ENCODE measurements at regions not wholly inside any gene's neighbourhood (a gene's known extent, or its start where the extent isn't known, plus 50 kb on each side); places are given as distances from the start of the nearest gene placed in this dataset.

DNA sequence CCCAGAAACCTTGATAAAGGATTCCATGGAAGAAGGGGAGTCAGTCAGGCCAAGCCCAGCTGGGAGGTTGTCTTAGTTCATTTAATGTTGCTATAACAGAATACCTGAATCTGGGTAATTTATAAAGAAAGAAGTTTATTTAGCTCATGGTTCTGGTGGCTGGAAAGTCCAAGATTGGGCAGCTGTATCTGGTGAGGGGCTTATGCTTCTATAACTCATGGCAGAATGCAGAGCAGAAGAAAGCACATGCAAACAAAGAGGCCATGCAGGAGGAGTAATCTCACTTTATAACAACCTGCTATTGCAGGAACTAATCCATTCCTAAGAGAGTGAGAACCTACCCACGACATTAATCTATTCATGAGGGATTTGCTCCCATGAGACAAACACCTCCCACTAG lies 54.2 kb upstream of the ANKRD1 start:
- no peak for DNase-seq (ENCODE audit: low spot score)

DNA sequence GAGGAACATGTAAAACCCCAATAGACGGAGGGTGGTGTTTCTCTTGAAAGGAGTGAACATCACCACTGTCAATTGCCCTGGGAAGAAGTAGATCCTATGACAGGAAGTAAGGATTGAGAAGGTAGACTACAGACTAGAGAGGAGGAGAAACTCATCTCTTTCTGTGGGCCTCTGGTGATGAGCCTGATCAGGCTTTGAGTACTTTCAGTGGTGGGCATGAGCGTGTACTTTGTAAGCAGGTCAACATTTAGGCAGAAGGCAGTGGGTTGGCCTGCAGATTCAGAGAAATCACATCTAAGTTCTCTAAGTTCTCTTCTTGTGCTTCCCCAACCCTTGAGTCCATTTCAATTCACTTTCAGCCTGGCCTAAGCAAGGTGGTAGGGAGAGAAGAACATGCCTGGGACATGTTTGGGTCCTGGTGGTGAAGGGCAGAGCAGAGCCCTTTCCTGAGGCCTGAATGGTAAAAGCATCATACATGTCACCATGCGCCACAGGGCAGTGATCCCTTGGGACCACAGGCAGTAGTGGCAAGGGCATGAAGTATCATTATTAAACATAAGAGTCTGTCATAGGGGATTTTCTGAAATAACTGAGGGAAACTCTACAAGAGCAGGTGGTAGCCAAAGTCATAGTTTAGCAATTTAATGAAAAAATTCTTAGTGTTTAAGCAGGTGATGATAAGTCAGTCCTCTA lies 56.4 kb upstream of the ANKRD1 start:
- DNase-seq (ENCODE audit: low spot score) = no peak

DNA sequence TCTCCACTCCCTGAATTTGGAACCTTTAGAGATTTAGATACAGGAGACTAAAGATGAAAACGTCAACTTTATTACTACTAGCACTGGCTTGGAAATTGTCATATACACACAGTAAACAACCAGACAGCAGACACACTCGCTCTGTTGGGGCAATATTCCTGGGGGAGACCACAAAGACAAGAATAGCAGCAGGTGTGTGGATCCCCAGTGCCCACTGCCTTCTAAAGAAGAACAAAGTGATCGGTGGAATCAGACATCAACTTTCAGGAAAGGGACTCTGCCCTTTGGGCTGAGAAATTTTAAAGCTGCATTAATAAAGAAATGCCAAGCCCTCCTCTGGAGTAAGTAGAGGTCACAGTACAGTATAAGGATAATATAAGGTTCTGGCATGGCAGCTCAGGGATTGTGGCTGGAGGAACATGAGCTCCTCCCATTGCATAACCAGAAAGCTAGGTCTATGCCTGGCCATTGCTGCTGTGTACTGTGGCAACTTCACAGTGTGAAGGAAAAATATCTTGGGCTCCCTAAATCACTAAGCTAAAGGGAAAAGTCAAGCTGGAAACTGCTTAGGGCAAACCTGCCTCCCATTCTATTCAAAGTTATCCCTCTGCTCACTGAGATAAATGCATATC lies 57.1 kb upstream of the ANKRD1 start:
- DNase-seq (ENCODE audit: low spot score) = no peak

DNA sequence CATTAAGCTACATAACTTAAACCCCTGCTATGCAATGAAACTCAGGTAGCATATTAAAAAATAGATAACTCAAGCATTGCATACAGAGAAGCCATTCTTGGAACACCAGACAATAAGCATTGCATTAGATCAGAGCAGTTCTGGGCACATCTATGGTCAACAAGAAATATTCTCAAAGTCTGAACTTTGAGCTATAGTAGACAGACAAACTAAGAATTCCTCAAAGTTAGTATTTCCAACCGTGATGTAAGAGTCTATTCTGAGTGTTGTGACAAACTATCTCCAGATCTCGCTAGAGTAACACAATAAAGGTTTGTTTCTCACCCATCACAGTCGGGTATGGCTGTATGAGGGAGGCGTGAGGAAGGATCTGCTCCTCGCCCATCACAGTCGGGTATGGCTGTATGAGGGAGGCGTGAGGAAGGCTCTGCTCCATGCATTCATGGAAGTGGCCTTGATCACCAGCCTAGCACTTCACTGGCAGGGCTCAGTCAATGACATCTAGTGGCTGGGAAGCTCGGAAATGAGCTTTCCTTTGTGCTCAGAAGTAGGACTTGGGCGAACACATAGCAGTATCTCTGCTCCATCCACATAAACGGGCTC lies 61.6 kb upstream of the ANKRD1 start:
- DNase-seq (ENCODE audit: low spot score) = no peak

DNA sequence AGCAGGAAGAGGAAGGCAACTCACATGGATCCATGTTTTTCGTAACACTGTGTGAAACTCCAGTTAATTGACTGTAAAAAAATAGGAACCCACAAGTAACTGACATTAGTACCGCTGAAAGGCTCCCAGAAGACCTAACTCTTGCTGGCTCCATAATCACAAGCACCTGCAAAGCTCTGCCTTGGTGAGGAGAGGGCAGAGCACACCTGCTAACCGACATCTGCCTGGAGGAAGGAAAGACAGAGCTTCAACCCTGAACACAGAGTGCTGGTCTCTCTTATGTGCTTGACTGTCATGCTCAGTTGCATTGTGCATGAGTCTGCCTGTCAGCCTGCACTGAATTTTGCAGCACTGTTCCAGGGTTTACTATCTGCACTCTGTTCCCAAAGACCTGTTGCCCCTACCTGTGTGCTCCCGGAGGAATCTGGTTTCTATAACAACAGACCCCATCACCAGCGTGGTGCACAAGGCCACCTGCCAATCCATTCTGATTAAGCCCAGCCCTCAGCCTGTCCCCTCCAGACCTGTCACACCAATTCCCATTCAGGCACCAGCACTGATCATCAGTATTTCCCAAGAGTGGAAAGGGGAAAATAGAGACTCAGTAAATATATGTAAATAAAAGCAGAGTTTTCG lies 63.1 kb upstream of the ANKRD1 start:
- DNase-seq (ENCODE audit: low spot score) = no peak

DNA sequence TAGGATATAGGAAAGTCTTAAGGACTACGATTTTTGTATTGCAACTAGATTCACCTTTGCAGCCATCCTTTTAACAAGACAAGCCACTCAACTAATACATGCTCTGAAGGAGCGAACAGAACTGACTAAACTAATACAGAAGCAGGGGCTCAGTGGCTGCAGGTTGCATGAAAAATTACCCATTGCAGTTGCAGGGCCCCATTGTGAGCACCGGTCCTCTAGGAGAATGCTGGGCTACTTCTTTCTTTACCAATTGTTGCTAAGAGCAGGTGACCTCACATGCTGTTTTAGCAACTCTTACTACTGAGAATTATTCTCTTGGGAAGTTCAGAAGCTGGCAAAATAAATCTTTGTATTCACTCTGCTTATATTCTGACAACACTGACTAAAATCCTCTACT lies 64.0 kb upstream of the ANKRD1 start:
- no peak for DNase-seq (ENCODE audit: low spot score)

DNA sequence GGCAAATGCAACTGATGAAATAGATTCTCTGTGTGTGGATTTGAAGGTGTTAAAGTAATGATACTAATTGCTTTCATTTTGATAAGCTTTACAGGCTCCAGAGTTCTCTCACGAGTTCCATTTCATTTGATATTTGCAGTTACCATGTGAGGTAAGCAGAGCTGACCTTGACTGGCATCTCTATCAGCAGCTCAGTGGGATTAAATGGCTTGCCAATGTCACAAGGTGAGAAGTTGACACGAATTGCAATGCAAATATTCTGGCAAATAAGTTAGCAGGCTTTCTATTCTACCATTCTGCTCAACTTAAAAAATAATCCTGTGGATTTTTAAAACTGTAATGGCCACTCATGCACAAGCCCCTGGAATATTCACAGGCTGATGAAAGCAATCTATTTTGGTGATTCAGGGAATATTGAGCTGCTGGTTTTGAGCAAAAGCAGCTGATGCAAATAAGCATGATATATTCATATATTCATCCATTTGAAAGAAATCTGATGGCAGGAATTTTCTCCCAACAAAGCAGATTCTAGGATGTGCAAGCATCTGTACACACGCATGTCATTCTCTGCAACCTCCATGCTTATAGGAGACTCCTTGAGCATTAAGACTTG lies 64.5 kb upstream of the ANKRD1 start:
- DNase-seq (ENCODE audit: low spot score) = no peak

DNA sequence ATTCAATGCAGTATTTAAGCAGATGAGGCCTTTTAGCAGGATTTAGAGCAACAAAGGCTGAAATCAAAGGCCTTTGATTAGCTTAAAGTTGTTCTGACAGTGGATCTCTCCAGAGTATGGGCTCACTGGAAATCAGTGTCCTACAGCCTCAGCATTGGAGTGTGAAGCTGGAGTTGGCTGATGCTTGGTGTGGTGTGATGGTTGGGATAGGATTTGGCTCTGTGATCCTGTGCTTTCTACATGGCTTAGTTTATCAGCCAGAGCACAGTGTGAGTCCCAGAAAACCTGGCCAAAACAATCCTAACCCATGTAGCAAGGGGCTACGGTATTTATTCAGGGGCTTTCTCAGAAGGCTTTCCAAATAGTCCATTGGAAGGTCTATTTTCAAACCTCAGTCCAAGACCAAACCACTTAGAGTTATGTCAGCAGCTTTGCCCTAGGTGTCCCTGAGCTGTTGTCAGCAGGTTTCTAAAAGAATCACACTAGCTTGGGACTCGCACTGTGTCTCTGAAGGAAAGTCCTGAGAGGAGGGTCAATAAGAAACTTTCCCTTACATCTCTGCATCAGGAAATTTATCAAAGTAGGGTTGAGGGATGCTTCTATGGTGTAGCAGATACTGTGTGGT lies 65.4 kb upstream of the ANKRD1 start:
- DNase-seq (ENCODE audit: low spot score) = no peak

DNA sequence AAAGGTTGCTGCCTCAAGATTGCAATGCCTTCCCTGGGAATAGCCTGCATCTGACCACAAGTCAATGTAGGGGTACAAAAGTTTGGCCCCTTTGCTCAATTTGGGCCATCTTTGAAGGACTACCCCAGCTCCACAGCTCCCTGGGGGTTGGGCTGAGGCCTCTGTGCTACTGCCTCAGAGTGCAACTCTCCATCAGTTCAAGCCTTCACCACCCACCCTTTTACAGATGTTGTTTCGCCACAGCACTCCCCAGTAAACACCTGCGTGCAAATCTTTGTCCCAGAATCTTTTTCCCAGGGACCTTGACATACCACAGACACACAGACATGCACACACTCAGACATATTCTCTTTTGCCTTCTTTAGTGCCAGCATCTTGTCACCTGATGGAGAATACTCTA lies 66.0 kb upstream of the ANKRD1 start:
- DNase-seq (ENCODE audit: low spot score) = no peak

DNA sequence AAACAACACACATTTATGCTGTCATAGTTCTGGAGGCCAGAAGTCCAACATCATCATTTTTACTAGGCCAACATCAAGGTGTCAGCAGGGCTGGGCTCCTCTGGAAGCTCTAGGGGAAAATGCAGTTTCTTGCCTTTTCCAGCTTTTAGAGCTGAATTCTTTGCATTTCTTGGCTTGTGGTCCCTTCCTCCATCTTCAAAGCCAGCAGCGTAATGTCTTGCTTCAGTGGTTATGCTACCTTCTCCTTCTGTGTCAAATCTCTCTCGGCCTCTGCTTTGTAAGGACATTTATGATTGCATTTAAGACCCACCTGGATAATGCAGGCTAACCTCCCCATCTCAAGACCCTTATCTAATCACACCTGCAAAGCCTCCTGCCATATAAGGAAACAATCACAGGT lies 66.5 kb upstream of the ANKRD1 start:
- no peak for DNase-seq (ENCODE audit: low spot score)

DNA sequence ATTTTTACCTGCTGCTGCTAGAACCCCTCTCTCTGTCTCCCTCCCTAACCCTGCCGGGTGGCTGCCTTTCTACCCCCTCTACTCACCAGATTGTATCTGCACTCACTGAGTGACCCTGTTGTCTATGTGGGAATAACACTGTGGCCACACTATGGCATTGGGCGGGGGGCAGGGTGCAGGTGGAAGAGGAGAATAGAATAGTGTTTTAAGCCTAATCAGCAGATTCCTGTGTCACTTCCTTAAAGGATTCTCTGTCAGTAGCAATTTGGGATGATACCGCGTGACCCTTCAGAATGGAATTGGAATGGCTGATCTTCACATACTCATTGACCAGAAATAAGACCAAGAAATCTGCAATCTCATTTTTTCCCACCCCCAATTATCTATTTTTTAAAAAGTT lies 67.1 kb upstream of the ANKRD1 start:
- DNase-seq (ENCODE audit: low spot score) = no peak

DNA sequence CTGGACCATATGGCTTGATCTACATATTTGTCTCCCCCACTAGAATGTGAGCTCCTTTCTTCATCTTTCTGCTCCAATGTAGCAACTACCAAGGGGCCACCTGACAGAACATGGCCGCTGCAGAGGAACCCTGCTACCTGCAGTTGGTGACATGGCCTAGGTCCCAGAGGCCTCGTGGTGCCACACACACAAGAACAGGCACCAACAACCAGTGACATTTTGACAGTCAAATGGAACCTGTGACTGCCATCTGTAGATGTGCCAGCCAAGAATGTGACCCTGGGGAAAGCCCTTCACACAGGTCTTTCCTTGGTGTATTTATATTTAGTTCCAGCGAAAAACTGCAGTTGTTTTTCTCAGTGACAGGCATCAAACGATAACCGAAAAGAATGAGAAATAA lies 67.9 kb upstream of the ANKRD1 start:
- DNase-seq (ENCODE audit: low spot score) = no peak

DNA sequence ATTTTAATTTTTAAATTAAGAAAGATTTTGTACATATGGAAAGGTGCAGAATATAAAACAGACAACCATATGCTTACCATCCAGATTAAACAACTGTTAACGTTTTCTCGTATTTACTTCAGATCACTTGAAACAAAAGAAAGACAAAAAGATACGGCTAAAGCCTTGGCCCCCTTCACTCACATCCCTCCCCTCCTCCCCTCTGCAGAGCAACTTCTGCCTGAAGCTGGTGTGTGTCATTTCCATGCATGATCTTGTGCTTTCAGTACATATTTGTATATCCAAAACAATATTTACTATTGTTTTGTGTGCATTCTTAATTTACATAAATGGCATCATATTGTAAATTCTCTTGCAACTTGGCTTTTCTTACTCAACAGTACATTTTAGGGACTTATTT lies 68.5 kb upstream of the ANKRD1 start:
- DNase-seq (ENCODE audit: low spot score) = no peak

DNA sequence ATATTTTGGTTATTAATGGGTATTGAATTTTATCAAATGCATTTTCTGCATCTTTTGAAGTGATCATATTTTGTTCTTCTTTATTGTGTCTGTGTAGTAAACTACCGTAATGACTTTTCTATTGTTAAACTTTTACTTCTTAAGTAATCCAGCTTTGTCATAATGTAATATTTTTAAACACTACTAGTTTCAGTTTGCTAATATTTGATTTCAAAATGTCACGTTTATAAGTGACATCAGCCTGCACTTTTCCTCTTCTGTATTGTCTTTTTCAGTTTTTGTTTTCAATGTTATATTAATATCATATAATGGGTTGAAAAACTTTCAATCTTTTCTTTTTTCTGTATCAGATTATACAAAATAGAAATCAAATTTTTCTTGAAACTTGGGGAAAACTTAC lies 71.6 kb upstream of the ANKRD1 start:
- no peak for DNase-seq (ENCODE audit: low spot score)

DNA sequence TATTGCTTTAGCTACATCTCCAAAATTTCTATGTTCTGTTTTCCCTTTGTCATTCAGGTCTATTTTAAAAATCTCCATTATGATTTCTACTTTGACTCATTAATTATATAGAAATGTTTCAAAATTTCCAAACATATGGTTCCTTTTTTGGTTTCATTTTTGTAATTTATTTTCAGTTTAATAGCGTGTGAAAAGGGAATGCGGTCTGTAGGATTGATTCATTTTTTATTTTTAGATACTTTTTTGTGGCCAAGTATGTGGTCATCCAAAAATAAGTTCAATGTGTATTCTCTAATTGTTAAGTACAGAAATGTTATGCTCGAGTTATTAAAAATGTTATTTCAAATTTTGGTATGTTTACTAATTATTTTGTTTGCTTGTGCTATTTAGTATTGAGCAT lies 72.5 kb upstream of the ANKRD1 start:
- DNase-seq (ENCODE audit: low spot score) = no peak

DNA sequence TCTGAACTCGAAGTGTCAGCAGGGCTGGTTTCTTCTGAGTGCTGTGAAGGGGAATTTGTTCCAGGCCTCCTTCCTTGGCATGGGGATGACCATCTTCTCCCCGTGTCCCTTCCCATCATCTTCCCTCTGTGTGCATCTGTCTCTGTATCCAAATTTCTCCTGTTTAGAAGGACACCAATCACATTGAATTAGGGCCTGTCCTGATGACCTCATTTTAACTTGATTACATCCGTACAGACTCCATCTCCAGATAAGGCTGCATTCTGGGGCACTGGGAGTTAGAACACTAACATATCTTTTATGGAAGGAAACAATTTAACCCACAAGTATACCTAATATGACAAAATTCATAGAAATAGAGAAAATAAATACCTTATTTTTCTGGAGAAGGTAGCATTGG lies 76.8 kb upstream of the ANKRD1 start:
- DNase-seq (ENCODE audit: low spot score) = no peak

DNA sequence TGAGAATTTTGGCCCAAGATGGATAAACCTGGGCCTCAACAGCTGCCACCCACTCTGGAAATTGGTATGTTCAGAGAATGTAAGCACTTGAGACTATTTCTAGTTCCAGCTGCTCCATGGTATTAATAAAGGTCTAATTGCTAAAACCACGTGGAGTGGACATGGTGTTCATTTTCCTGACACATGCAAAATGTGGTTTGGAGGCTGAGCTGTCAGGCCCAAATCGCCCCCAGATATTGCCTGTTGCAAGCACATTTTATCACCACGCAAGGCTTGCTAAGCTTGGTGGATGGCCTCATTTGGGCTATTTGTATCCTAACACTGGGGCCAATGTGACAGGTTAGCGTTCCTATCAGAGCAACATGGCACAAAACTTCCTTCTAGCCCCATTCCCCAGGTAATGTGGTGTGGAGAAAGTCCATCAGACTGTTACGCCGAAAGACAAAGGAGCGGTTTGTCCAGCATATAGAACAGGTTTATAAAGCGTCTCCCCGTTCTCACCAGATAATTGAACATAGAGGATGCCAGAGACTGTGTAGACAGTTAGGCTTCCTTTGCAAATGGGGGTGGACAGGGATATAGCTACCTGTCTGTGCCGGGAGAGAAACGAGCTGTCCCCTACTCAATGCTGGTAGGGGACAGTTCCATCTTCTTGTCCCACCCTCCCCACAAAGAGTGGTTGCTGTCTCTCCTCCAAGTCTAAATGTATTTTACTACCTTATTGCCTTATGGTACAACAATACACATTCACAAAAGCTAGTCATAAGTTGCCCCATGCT lies 78.0 kb upstream of the ANKRD1 start:
- no peak for DNase-seq (ENCODE audit: low spot score)

DNA sequence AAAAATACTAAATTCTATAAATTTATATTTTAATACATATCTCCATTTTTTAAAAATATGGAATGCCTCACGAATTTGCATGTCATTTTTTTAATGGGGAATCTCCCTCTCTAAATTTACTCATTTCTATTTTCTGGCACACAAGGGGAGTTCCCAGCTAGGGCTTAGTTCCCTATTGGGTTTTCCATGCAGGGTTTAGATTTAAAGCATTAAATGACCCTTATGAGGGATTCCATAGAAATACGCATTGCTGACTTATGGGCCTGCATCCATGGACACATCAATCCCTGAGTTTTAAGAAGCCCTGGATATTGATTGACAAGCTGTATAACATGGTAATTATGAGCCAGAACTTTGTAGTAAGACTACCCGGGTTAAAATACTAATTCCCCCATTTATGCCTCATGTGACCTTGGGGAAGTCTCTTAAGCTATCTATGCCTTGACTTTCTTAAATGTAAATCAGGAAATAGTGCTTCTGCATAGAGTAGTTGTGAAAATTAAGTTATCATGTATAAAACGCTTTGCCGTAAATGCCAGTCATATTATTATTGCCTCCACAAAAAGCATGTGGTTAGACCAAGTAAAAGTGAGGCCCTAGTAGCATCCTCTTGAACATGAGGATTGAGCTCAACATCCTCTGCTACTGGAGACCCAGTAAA lies 78.8 kb upstream of the ANKRD1 start:
- no peak for DNase-seq (ENCODE audit: low spot score)

DNA sequence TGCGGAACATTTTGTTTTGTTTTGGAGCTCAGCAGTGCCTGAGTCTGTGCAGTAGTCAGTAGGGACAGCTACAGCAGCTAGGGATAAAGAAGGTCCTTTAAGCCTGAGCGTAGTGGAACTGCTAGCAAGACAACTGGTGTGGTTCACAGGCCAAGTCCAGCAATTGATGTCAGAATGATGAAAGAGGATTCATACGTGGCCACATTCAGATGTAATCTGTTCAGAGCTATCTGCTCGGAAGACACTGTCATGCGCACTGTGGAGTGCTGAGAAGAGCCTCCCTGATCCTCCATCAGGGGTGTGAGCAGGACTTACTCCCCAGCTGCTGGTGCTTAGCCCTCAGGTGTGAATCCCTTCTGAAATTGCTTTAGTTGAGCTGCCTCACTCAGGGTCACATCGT lies 79.6 kb upstream of the ANKRD1 start:
- no peak for DNase-seq (ENCODE audit: low spot score)

DNA sequence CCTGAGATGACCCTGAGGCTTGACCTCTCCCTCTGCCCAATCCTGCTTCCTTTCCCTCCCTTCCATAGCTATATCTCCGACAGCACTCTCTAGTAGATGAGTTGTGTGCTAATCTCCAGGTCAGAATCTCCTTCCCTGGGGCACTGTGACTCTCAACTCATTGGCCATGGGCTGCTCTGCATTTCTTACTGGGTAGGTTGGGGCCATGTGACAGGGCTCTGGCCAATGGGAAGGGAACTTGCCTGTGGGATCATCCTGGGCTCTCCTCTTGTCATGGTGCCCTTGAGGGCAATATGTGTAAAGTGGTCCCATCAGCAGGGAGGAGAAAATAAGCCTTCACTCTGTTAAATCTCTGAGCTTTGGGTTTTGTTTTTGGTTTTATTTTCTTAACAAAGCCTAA lies 80.1 kb upstream of the ANKRD1 start:
- DNase-seq (ENCODE audit: low spot score) = no peak

DNA sequence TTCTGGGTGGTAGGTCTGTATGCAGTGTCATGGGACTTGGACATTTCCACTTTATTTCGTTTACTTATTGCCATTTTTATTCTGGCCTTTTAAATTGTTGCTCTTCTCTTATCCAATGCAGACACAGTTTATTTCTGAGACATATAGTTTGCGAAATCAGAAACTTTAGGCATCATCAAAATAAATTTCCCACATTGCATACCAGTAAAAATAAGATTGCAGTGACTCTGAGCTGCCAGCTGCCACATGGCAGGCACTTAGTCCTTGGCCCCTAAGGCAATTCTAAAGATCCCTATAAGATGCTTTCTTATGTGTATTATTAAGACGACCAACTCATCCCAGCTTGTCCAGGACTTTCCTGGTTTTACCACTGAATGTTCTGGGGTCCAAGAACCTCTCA lies 81.8 kb upstream of the ANKRD1 start:
- DNase-seq (ENCODE audit: low spot score) = no peak

Measured in kidney tubule cell (primary cell).